Muscle of arm (tissue), 1 donor: ENCODE measurements at regions not wholly inside any gene's neighbourhood (a gene's known extent, or its start where the extent isn't known, plus 50 kb on each side); places are given as distances from the start of the nearest gene placed in this dataset.
"Not testable (repeated sequence)": the region's sequence is repeated elsewhere in the genome, so short reads cannot be mapped to it uniquely, and the experiment has no call there.

ENCODE experiments used
- DNase-seq: peaks from one replicate; pipeline ENCODE4 v3.0.0-alpha.2; 2013

- DNase-seq = no peak
These were observed 1974.8 kb downstream of the EFNA5 start for GRCh38 chr5:105695941-105696340.

- DNase-seq = no peak
These were observed 1981.1 kb downstream of the EFNA5 start for GRCh38 chr5:105689596-105689995.

- peak; percentile 4 for DNase-seq
These were observed 1982.4 kb downstream of the EFNA5 start for GRCh38 chr5:105688227-105688792.

GRCh38 chr5:105687493-105687892 is 1983.2 kb downstream of the EFNA5 start:
- no peak for DNase-seq

GRCh38 chr5:105685884-105686283 is 1984.9 kb downstream of the EFNA5 start:
- DNase-seq = no peak

- DNase-seq = no peak
These were observed 1985.9 kb downstream of the EFNA5 start for GRCh38 chr5:105684799-105685198.

- no peak for DNase-seq
These were observed 1989.8 kb downstream of the EFNA5 start for GRCh38 chr5:105680858-105681475.

GRCh38 chr5:105677291-105677690 is 1993.4 kb downstream of the EFNA5 start:
- DNase-seq = no peak

GRCh38 chr5:105670596-105670995 is 2000.1 kb downstream of the EFNA5 start:
- no peak for DNase-seq

- DNase-seq = no peak
These were observed 2007.1 kb downstream of the EFNA5 start for GRCh38 chr5:105663671-105664070.

- no peak for DNase-seq
These were observed 2011.3 kb downstream of the EFNA5 start for GRCh38 chr5:105659396-105659795.

- no peak for DNase-seq
These were observed 2030.4 kb downstream of the EFNA5 start for GRCh38 chr5:105640328-105640727.

GRCh38 chr5:105639511-105639910 is 2031.2 kb downstream of the EFNA5 start:
- no peak for DNase-seq

- DNase-seq = no peak
These were observed 2031.7 kb downstream of the EFNA5 start for GRCh38 chr5:105639068-105639467.

GRCh38 chr5:105638437-105638836 is 2032.3 kb downstream of the EFNA5 start:
- no peak for DNase-seq

- DNase-seq = no peak
These were observed 2038.7 kb downstream of the EFNA5 start for GRCh38 chr5:105632043-105632442.

GRCh38 chr5:105630803-105631202 is 2039.9 kb downstream of the EFNA5 start:
- no peak for DNase-seq

GRCh38 chr5:105619725-105620124 is 2051.0 kb downstream of the EFNA5 start:
- DNase-seq = no peak

- DNase-seq = peak; percentile 30
These were observed 2053.1 kb downstream of the EFNA5 start for GRCh38 chr5:105617436-105618215.

GRCh38 chr5:105616599-105616998 is 2054.0 kb upstream of the NUDT12 start:
- DNase-seq = no peak

GRCh38 chr5:105602406-105602805 is 2039.8 kb upstream of the NUDT12 start:
- DNase-seq = not testable (repeated sequence)

- DNase-seq = no peak
These were observed 2030.6 kb upstream of the NUDT12 start for GRCh38 chr5:105593011-105593760.
